ENCODE measurements at regions not wholly inside any gene's neighbourhood (a gene's known extent, or its start where the extent isn't known, plus 50 kb on each side); places are given as distances from the start of the nearest gene placed in this dataset.

- TF ChIP-seq ZHX1 (CRISPR knock-in tag; IDR thresholded peaks at IDR 0.05; ENCODE audit: low read depth) = no peak
- no peak for TF ChIP-seq SIN3A (IDR thresholded peaks at IDR 0.05; ENCODE audit: borderline replicate concordance, low read depth, low read length)
- TF ChIP-seq RNF219 (CRISPR knock-in tag; IDR thresholded peaks at IDR 0.05) = no peak
- TF ChIP-seq ZNF737 (CRISPR knock-in tag; IDR thresholded peaks at IDR 0.05; ENCODE audit: borderline replicate concordance) = no peak; the same call in 1 of the 2 replicates
- TF ChIP-seq SKIL (CRISPR knock-in tag; IDR thresholded peaks at IDR 0.05; ENCODE audit: borderline replicate concordance) = no peak
- TF ChIP-seq ZSCAN21 (CRISPR knock-in tag; IDR thresholded peaks at IDR 0.05; ENCODE audit: borderline replicate concordance) = 0 out of 2 replicates have a peak, but pooled peaks have one; percentile 46
- no peak for TF ChIP-seq E2F2 (CRISPR knock-in tag; IDR thresholded peaks at IDR 0.05; ENCODE audit: borderline replicate concordance)
- peak; percentile 79; the same call in 1 of the 2 replicates for TF ChIP-seq SP140L (CRISPR knock-in tag; IDR thresholded peaks at IDR 0.05; ENCODE audit: borderline replicate concordance)
- peak; percentile 77 for TF ChIP-seq HHEX (CRISPR knock-in tag; IDR thresholded peaks at IDR 0.05)
- peak; percentile 62; the same call in 1 of the 2 replicates for TF ChIP-seq ZNF337 (CRISPR knock-in tag; IDR thresholded peaks at IDR 0.05; ENCODE audit: borderline replicate concordance, low read depth)
Measured at GRCh38 chr7:17099083-17099973, 199.1 kb upstream of the AHR start (continued).

Data from HepG2 (cell line).